Ishikawa (cell line): ENCODE measurements at regions not wholly inside any gene's neighbourhood (a gene's known extent, or its start where the extent isn't known, plus 50 kb on each side); places are given as distances from the start of the nearest gene placed in this dataset.

Experiments
- NFIC ChIP-seq: IDR thresholded peaks from 2 replicates; pipeline ENCODE4 v1.6.1; 2012
- RAD21 ChIP-seq: IDR thresholded peaks from 2 replicates; pipeline ENCODE4 v1.6.1; 2012; ENCODE audit warnings: low read depth
- TEAD4 ChIP-seq: IDR thresholded peaks from 2 replicates; pipeline ENCODE4 v1.6.1; 2012
- TF ChIP-seq, protein P1 (sequence below): IDR thresholded peaks from 2 replicates; pipeline ENCODE4 v1.6.1; 2012; ENCODE audit warnings: low read depth, mild to moderate bottlenecking
- TF ChIP-seq, protein P2 (sequence below): IDR thresholded peaks from 2 replicates; pipeline ENCODE4 v1.6.1; 2012

DNA sequence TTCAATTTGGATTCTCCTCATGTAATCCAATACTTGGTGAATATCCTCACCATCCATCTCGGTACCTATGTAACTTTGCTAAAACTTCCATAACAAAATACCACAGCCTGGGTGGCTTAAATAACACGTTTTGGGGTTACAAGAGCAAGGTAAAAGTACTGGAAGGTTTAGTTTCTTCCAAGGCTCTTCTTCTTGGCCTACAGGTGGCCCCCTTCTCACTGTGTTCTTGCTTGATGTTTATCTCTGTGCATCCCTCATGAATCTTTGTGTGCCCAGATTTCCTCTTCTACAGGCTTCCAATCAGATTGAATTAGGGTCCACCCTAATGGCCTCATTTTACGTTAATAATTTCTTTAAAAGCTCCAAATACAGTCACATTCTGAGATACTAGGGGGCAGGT is 163.3 kb upstream of the HCRTR2 start:
- no peak for TF ChIP-seq TEAD4
- TF ChIP-seq, protein P1, sequence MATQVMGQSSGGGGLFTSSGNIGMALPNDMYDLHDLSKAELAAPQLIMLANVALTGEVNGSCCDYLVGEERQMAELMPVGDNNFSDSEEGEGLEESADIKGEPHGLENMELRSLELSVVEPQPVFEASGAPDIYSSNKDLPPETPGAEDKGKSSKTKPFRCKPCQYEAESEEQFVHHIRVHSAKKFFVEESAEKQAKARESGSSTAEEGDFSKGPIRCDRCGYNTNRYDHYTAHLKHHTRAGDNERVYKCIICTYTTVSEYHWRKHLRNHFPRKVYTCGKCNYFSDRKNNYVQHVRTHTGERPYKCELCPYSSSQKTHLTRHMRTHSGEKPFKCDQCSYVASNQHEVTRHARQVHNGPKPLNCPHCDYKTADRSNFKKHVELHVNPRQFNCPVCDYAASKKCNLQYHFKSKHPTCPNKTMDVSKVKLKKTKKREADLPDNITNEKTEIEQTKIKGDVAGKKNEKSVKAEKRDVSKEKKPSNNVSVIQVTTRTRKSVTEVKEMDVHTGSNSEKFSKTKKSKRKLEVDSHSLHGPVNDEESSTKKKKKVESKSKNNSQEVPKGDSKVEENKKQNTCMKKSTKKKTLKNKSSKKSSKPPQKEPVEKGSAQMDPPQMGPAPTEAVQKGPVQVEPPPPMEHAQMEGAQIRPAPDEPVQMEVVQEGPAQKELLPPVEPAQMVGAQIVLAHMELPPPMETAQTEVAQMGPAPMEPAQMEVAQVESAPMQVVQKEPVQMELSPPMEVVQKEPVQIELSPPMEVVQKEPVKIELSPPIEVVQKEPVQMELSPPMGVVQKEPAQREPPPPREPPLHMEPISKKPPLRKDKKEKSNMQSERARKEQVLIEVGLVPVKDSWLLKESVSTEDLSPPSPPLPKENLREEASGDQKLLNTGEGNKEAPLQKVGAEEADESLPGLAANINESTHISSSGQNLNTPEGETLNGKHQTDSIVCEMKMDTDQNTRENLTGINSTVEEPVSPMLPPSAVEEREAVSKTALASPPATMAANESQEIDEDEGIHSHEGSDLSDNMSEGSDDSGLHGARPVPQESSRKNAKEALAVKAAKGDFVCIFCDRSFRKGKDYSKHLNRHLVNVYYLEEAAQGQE, result no peak
- TF ChIP-seq, protein P2, sequence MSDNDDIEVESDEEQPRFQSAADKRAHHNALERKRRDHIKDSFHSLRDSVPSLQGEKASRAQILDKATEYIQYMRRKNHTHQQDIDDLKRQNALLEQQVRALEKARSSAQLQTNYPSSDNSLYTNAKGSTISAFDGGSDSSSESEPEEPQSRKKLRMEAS, result no peak
- TF ChIP-seq NFIC, result no peak
- peak; percentile 7; the same call in 1 of the 2 replicates for TF ChIP-seq RAD21
